ENCODE measurements at regions not wholly inside any gene's neighbourhood (a gene's known extent, or its start where the extent isn't known, plus 50 kb on each side); places are given as distances from the start of the nearest gene placed in this dataset.

DNA sequence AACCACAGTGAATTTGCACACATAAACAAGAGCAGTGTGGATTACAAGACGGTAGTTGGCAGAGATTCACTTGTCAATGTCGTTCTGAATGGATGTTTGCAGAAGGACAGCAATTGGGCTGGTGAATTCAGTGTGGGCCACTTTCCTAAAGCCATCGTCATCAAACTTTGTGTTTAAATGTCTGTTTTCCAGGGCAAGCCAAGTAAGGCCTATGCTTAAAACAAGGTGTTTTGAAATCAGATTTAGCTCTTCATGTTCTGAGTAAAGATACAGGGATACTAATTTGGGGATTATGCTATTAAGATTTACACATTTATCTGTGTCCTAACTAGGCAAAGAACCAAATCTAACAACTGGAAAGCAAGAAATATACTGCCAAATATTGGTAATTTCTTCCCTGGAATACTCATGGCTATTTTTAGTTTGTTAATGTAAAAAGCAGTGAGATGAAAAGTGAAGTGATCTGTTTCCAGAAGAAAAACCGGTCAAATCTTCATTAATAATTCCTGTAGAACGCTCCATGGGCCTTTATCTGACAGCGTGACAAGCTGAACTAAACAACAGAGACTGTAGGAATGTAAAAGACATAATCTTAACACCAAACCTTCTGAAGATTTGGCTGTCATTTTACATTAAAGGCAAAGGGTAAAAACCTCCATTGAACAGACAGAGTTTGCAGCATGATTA, 175.7 kb downstream of the ICOS start:
- TF ChIP-seq, protein P1, sequence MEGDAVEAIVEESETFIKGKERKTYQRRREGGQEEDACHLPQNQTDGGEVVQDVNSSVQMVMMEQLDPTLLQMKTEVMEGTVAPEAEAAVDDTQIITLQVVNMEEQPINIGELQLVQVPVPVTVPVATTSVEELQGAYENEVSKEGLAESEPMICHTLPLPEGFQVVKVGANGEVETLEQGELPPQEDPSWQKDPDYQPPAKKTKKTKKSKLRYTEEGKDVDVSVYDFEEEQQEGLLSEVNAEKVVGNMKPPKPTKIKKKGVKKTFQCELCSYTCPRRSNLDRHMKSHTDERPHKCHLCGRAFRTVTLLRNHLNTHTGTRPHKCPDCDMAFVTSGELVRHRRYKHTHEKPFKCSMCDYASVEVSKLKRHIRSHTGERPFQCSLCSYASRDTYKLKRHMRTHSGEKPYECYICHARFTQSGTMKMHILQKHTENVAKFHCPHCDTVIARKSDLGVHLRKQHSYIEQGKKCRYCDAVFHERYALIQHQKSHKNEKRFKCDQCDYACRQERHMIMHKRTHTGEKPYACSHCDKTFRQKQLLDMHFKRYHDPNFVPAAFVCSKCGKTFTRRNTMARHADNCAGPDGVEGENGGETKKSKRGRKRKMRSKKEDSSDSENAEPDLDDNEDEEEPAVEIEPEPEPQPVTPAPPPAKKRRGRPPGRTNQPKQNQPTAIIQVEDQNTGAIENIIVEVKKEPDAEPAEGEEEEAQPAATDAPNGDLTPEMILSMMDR (IDR thresholded peaks at IDR 0.05; ENCODE audit: borderline replicate concordance, insufficient read depth, low read depth, low read length) = no peak
- no peak overlapping the region for H3K4me3 ChIP-seq (ENCODE audit: low read depth, low read length)

DNA sequence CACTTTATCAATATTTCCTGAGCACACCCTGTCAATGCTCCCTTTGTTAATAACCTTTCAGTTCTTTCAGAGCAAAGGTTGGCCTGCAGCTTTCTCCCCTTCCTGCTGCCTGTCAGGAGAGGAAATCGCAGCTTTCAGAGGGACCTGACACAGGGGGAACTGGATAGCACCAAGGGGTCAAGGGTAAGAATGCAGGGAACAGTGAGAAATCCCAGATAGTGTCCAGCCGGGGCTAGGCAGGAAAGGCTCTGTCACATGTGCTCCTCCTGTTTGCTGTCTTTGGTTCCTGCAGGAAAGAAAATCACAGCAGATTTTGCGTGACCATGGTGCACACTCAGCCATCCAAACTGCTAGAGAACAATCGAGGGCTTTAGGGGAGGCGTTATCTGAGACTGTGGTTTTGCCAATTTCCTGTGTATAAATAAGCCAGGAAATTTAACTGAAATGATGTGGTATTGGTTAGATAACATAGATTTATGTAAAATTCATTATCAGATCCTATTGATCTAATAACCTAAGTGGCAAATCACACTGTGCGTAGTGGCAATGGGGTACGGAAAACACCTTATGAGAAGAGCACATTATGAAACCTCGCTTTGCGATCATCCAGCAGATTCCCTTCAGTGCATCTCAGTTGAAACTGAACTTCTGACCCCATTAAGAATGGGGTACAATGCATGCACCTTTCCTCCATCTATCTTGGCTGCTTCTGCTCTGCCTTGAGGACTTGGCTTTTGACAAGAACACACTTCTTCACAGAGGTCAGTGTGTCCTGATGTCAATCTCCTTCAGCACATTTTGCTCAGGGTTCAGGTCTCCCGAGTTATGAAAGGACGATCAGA, 178.0 kb downstream of the ICOS start:
- TF ChIP-seq, protein P1 (IDR thresholded peaks at IDR 0.05; ENCODE audit: borderline replicate concordance, insufficient read depth, low read depth, low read length) = no peak
- no peak overlapping the region for H3K4me3 ChIP-seq (ENCODE audit: low read depth, low read length)

DNA sequence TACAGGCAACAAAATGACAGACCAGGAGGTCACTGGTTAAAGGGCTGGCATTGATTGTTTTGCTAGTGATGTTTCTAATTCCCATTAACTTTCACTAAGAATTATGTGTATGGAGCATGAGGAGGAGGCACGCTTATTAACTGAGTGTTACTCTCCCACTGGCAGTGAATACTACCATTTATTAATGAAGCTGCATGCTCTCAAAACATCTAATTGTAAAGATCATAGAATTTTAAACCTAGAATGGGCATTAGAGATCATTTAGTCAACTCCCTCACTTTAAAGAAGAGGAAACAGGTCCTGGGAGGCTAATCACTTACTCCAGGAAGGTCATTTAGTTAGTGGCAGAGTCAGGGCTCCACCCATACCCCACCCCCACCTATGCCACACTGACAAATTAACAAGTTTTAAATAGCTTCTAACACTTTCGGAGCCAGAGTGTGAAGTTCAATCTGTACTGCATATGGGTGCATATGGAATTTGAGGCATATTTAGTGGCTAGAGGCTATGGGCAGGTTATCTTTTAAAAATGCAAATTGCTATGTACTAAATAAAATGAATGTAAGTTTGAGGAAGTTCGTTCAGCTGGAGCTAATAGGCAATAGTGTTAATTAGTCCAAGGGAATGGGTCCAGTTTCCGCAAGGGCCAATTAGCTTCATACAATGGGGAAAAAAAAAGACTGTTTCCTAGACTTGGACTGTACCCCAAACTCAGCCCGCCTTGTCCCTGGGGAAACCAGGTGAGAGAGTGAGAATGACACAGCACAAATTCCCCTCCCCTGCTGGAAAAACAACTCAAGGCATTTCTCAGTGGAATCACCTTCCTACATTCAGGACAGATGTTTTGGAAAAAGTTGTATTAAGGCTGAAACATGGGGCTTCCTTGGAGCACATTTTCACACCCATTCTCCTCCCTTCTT, 178.8 kb downstream of the ICOS start:
- TF ChIP-seq, protein P1 (IDR thresholded peaks at IDR 0.05; ENCODE audit: borderline replicate concordance, insufficient read depth, low read depth, low read length) = no peak
- no peak overlapping the region for H3K4me3 ChIP-seq (ENCODE audit: low read depth, low read length)

DNA sequence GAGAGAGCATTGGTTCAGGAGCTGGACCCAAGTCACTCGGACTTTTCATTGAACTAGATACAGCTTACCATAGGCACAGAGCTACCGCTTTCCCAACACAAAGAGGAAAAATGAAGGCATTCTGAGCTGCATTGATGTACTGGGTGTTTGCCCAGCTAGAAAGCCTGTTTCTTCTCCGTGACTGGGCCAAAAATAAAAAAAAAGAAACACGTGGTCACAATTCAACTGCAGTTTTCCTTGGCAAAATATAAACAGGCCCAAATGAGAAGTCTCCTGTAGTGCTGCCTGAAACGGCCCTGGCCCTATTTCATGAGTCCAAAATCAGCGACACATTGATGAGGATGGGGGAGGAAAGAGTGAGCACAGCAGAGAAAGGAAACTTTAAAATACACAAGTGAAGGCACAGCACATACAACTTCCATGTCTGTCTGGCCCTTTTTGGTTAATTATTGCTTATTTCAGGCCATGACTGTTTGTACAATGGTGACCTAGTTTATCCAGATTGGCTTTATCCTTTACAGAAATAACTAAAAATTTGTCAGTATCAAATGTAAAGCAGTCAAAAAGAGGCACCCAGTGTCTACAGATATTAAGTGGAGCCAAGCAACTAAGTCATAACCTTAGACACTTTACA, 179.7 kb downstream of the ICOS start:
- TF ChIP-seq, protein P1 (IDR thresholded peaks at IDR 0.05; ENCODE audit: borderline replicate concordance, insufficient read depth, low read depth, low read length) = no peak
- H3K4me3 ChIP-seq (ENCODE audit: low read depth, low read length) = no peak overlapping the region

DNA sequence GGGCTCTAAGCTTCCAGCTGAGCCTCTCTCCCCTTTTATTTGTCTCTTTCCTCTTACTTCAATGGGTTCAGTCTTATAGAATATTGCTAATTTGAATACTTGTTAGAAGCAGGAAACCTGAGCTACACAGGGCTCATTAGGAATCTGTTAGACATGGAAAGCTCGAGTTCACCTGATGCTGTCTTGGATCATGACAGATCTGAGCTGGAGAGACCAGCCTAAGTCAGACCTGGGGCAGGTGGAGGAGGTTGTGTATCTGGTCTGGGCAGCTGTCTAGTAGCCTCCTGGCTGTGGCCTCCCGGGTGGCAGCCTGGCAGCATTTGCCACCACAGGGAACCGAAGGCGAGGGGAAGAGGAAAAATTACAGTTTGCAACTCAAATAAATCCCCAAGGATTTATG, 185.9 kb downstream of the ICOS start:
- TF ChIP-seq, protein P1 (IDR thresholded peaks at IDR 0.05; ENCODE audit: borderline replicate concordance, insufficient read depth, low read depth, low read length) = no peak
- H3K4me3 ChIP-seq (ENCODE audit: low read depth, low read length) = no peak overlapping the region

DNA sequence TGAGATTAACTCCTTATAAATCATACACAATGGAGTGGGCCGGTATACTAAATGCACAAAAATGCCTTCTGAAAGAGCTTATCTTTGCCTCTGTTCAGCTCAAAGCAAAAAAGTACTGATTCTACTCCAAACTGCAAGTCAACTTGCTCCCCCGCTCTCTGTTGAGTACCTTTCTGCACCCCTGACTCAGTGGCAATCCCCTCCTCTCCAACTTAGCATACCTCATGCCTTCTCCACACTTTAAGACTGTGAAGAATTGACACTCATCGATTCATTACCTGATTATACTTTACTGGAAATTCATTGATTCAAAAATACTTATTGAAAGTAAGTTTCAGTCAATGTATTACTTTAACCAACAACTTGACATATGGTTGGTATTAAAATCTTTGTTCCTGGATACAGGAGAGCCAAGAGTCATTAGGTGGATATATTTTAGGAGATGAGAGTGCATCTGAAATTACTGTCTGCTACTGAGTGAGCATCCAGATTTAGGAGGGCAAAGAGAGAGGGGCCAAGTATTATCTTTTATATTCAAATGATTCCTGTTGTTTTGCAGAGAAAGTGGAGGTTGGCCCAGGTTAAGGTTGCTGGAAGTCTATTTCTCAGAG, 187.7 kb downstream of the ICOS start:
- TF ChIP-seq, protein P1 (IDR thresholded peaks at IDR 0.05; ENCODE audit: borderline replicate concordance, insufficient read depth, low read depth, low read length) = no peak
- H3K4me3 ChIP-seq (ENCODE audit: low read depth, low read length) = no peak overlapping the region

Data from GM12875 (cell line).